Activated CD8-positive, alpha-beta T cell treated with anti-CD3 and anti-CD28 coated beads for 36 hours (primary cell): ENCODE measurements at regions not wholly inside any gene's neighbourhood (a gene's known extent, or its start where the extent isn't known, plus 50 kb on each side); places are given as distances from the start of the nearest gene placed in this dataset.
"Not testable (repeated sequence)": the region's sequence is repeated elsewhere in the genome, so short reads cannot be mapped to it uniquely, and the experiment has no call there.

Experiments used
- ATAC-seq: fragments of 200-7000 bp; cut with Tn5 transposase; one replicate; pipeline ENCODE4 v1.10.0; 2021; ENCODE audit warnings: mild to moderate bottlenecking, moderate library complexity
- CTCF ChIA-PET: fragments of 350-600 bp; sonication (Branson Sonifier 250); formaldehyde crosslinking; loops from one replicate; lab custom pipeline; 2021; ENCODE audit warnings: antibody characterized with exemption; lab: Charles Lee
- POLR2A ChIA-PET: fragments of 350-600 bp; sonication (Branson Sonifier 250); formaldehyde crosslinking; loops from one replicate; lab custom pipeline; 2021; ENCODE audit warnings: antibody characterized with exemption; lab: Charles Lee
- DNase-seq: peaks from one replicate; pipeline ENCODE4 v3.0.0-alpha.2; 2020
- H3K27ac Mint-ChIP-seq: one replicate; pipeline ENCODE4 v1.8.0; 2021; ENCODE audit warnings: mild to moderate bottlenecking, mixed read lengths
- H3K27me3 Mint-ChIP-seq: one replicate; pipeline ENCODE4 v1.8.0; 2021; ENCODE audit warnings: mixed read lengths
- H3K36me3 Mint-ChIP-seq: one replicate; pipeline ENCODE4 v1.8.0; 2021; ENCODE audit warnings: low read depth, mixed read lengths
- H3K4me1 Mint-ChIP-seq: one replicate; pipeline ENCODE4 v1.8.0; 2021; ENCODE audit warnings: low read depth, mixed read lengths
- H3K4me3 Mint-ChIP-seq: one replicate; pipeline ENCODE4 v1.8.0; 2021; ENCODE audit warnings: mild to moderate bottlenecking, moderate library complexity, mixed read lengths
- H3K9me3 Mint-ChIP-seq: one replicate; pipeline ENCODE4 v1.8.0; 2021; ENCODE audit warnings: mixed read lengths
- CTCF ChIP-seq: fragments of 200-600 bp; IDR thresholded peaks from one replicate; pipeline ENCODE4 v1.8.0; 2022; ENCODE audit warnings: antibody characterized with exemption, mild to moderate bottlenecking
- intact Hi-C: fragments of 100-400 bp; cut with micrococcal nuclease; formaldehyde crosslinking; loops from one replicate; pipeline ENCODE4 v1.10.0; 2022

- intact Hi-C loops: no loop called here
- Mint-ChIP-seq H3K27me3 (no peaks in the 10 kb centered on the region), H3K36me3 (no peaks in the 10 kb centered on the region), H3K9me3 (no peaks in the 10 kb centered on the region), H3K27ac (no peak overlapping the region), H3K4me3 (no peak overlapping the region), H3K4me1 (no peaks in the 10 kb centered on the region)
- no peak for TF ChIP-seq CTCF
- ATAC-seq: no peak
- POLR2A ChIA-PET: no interaction called here
- DNase-seq: no peak
- CTCF ChIA-PET: no interaction called here
Observed at GRCh38 chr2:210376694-210377093, 61.7 kb upstream of the MYL1 start.

GRCh38 chr2:210370562-210370961 is 55.6 kb upstream of the MYL1 start:
- Mint-ChIP-seq H3K4me1 (no peaks in the 10 kb centered on the region), H3K27me3 (peaks cover 3% of the 10 kb centered on the region), H3K27ac (no peak overlapping the region), H3K4me3 (no peak overlapping the region), H3K36me3 (no peaks in the 10 kb centered on the region), H3K9me3 (no peaks in the 10 kb centered on the region)
- ATAC-seq (no peak), DNase-seq (no peak)
- ChIA-PET POLR2A (interaction anchor here (0.6 kb wide), 1 partner anchor 14 kb away, joined by 4 read pairs; no protein-coding TSS in a partner anchor), CTCF (no interaction called here)
- intact Hi-C loops: no loop called here
- no peak for TF ChIP-seq CTCF

DNA sequence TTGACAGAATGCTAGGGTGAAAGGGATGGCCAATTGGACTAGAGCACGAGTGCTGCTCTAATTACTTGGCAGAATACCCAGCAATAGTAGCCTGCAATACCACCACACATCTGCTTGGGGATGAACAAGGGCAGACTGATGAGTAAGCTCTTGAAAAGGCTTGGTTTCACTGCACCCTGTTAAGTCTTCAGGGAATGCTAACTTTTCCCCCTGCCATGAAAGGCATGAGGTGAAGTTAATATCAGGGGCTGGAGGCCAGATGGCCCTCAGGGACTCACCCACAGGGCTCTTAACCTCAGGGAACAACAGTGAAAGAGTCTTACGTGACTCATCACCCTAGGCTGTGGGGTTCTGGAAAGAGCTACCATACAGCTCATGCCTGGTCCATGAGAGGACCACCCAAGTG is 51.7 kb upstream of the MYL1 start:
- Mint-ChIP-seq H3K4me3 (no peak overlapping the region), H3K9me3 (no peaks in the 10 kb centered on the region), H3K27me3 (peaks cover 3% of the 10 kb centered on the region), H3K4me1 (no peaks in the 10 kb centered on the region), H3K36me3 (no peaks in the 10 kb centered on the region), H3K27ac (no peak overlapping the region)
- ATAC-seq (no peak), DNase-seq (no peak)
- POLR2A ChIA-PET: no interaction called here
- intact Hi-C loops: no loop called here
- no peak for TF ChIP-seq CTCF
- CTCF ChIA-PET: no interaction called here

DNA sequence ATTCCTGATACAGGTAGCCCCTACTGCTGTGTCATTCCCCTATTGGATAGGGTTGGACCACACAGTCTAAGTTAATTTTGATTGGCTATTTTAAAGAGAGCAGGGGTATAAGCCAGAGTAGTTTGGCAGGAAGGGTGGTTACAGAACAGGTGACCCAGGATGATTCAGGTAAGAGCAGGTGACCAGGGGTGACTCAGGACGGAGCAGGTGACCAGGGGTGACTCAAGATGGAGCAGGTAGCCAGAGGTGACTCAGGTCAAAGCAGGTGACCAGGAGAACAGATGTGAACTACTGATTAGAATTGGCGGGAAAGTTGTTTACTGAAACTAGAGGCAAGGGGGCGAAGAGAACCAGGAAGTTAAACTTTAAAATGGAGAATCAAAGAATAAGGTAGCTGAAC is 50.5 kb upstream of the MYL1 start:
- H3K27ac Mint-ChIP-seq, H3K27me3 Mint-ChIP-seq, DNase-seq, ATAC-seq, POLR2A ChIA-PET, H3K4me3 Mint-ChIP-seq, H3K9me3 Mint-ChIP-seq, H3K4me1 Mint-ChIP-seq, H3K36me3 Mint-ChIP-seq, intact Hi-C loops, CTCF ChIA-PET: not testable (repeated sequence)
